Ovary (tissue), 3 donors: ENCODE measurements at regions not wholly inside any gene's neighbourhood (a gene's known extent, or its start where the extent isn't known, plus 50 kb on each side); places are given as distances from the start of the nearest gene placed in this dataset.

Source experiments
- POLR2A ChIP-seq: fragments of 450-650 bp; IDR thresholded peaks from one replicate; pipeline ENCODE4 v1.6.1; 2017; ENCODE audit warnings: antibody characterized with exemption, mild to moderate bottlenecking, moderate library complexity
- TF ChIP-seq, protein P1 (sequence below), 3 donors: fragments of 450-650 bp in 2 of 3; fragments of 200-600 bp in 1 of 3; IDR thresholded peaks; one replicate each; pipeline versions ENCODE4 v1.5.1 to v1.8.0; 2016 to 2022; ENCODE audit warnings: antibody characterized with exemption in 3 of 3, mild to moderate bottlenecking in 1 of 3
- donor health status: DM: no; HTN: no; CAD: no.

DNA sequence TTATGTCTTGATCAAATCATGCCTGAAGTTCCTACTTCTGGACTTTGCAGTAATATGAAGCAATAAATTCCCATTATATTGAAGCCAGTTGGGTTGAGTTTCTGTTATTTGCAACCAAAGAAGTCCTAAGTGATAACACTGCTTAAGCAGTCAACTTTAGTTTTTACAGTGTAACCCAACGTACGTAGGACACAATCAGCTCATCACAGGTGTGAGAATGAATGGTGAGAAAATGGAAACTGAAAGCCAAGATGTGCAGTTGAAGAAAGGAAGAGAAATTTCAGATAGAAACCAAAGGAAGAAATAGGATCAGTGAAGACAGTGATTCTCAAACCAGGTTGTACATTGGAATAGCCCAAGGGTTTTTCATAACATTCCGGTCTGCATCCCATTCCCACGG, 211.4 kb upstream of the ZFP64 start:
- no peak for TF ChIP-seq POLR2A
- TF ChIP-seq, protein P1, sequence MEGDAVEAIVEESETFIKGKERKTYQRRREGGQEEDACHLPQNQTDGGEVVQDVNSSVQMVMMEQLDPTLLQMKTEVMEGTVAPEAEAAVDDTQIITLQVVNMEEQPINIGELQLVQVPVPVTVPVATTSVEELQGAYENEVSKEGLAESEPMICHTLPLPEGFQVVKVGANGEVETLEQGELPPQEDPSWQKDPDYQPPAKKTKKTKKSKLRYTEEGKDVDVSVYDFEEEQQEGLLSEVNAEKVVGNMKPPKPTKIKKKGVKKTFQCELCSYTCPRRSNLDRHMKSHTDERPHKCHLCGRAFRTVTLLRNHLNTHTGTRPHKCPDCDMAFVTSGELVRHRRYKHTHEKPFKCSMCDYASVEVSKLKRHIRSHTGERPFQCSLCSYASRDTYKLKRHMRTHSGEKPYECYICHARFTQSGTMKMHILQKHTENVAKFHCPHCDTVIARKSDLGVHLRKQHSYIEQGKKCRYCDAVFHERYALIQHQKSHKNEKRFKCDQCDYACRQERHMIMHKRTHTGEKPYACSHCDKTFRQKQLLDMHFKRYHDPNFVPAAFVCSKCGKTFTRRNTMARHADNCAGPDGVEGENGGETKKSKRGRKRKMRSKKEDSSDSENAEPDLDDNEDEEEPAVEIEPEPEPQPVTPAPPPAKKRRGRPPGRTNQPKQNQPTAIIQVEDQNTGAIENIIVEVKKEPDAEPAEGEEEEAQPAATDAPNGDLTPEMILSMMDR (IDR thresholded peaks at IDR 0.05) = no peak
